ENCODE measurements at regions not wholly inside any gene's neighbourhood (a gene's known extent, or its start where the extent isn't known, plus 50 kb on each side); places are given as distances from the start of the nearest gene placed in this dataset.

- in situ Hi-C loops (cut with MboI; ENCODE audit: low pct_unique_long_range_greater_than_20kb, low sequenced_read_pairs, unreplicated experiment), result no loop called here
- TF ChIP-seq CTCF (IDR thresholded peaks at IDR 0.05; ENCODE audit: extremely low read depth, insufficient read depth, missing control alignments), result no peak
- no peak for DNase-seq (ENCODE audit: low spot score)
Measured at GRCh38 chr12:62021808-62022207, 238.4 kb upstream of the USP15 start.

- no peak for TF ChIP-seq CTCF (IDR thresholded peaks at IDR 0.05; ENCODE audit: extremely low read depth, insufficient read depth, missing control alignments)
- no peak for DNase-seq (ENCODE audit: low spot score)
- in situ Hi-C loops (cut with MboI; ENCODE audit: low pct_unique_long_range_greater_than_20kb, low sequenced_read_pairs, unreplicated experiment), result no loop called here
Measured at GRCh38 chr12:62028536-62028935, 231.7 kb upstream of the USP15 start.

GRCh38 chr12:62032870-62033269 is 227.3 kb upstream of the USP15 start:
- no peak for TF ChIP-seq CTCF (IDR thresholded peaks at IDR 0.05; ENCODE audit: extremely low read depth, insufficient read depth, missing control alignments)
- in situ Hi-C loops (cut with MboI; ENCODE audit: low pct_unique_long_range_greater_than_20kb, low sequenced_read_pairs, unreplicated experiment), result no loop called here
- DNase-seq (ENCODE audit: low spot score), result no peak

- in situ Hi-C loops (cut with MboI; ENCODE audit: low pct_unique_long_range_greater_than_20kb, low sequenced_read_pairs, unreplicated experiment), result no loop called here
- TF ChIP-seq CTCF (IDR thresholded peaks at IDR 0.05; ENCODE audit: extremely low read depth, insufficient read depth, missing control alignments), result no peak
- DNase-seq (ENCODE audit: low spot score), result no peak
Measured at GRCh38 chr12:62044450-62045135, 215.6 kb upstream of the USP15 start.

- in situ Hi-C loops (cut with MboI; ENCODE audit: low pct_unique_long_range_greater_than_20kb, low sequenced_read_pairs, unreplicated experiment), result no loop called here
- DNase-seq (ENCODE audit: low spot score), result no peak
- no peak for TF ChIP-seq CTCF (IDR thresholded peaks at IDR 0.05; ENCODE audit: extremely low read depth, insufficient read depth, missing control alignments)
Measured at GRCh38 chr12:62045211-62045610, 215.0 kb upstream of the USP15 start.

- in situ Hi-C loops (cut with MboI; ENCODE audit: low pct_unique_long_range_greater_than_20kb, low sequenced_read_pairs, unreplicated experiment), result no loop called here
- DNase-seq (ENCODE audit: low spot score), result no peak
- TF ChIP-seq CTCF (IDR thresholded peaks at IDR 0.05; ENCODE audit: extremely low read depth, insufficient read depth, missing control alignments), result no peak
Measured at GRCh38 chr12:62050785-62051184, 209.4 kb upstream of the USP15 start.
